GM12873 (cell line): ENCODE measurements at regions not wholly inside any gene's neighbourhood (a gene's known extent, or its start where the extent isn't known, plus 50 kb on each side); places are given as distances from the start of the nearest gene placed in this dataset.

Source experiments
- CTCF ChIP-seq: IDR thresholded peaks from 2 replicates; pipeline ENCODE4 v1.5.1; 2012; ENCODE audit warnings: low read depth, mild to moderate bottlenecking, moderate library complexity, low read length, control low read depth; ENCODE audit not compliant: insufficient read depth; ENCODE audit errors: missing control alignments

GRCh38 chr12:28937196-28937595 is 211.9 kb upstream of the FAR2 start:
- no peak for TF ChIP-seq CTCF

- no peak for TF ChIP-seq CTCF
Observed at GRCh38 chr12:28938056-28938455, 211.0 kb upstream of the FAR2 start.

- no peak for TF ChIP-seq CTCF
Observed at GRCh38 chr12:28938581-28939235, 210.4 kb upstream of the FAR2 start.

GRCh38 chr12:28939427-28939826 is 209.7 kb upstream of the FAR2 start:
- no peak for TF ChIP-seq CTCF

- no peak for TF ChIP-seq CTCF
Observed at GRCh38 chr12:28941248-28941647, 207.8 kb upstream of the FAR2 start.

- TF ChIP-seq CTCF = no peak
Observed at GRCh38 chr12:28946361-28946760, 202.7 kb upstream of the FAR2 start.

- no peak for TF ChIP-seq CTCF
Observed at GRCh38 chr12:28948685-28949084, 200.4 kb upstream of the FAR2 start.
